NCI-H2107 (cell line): ENCODE measurements at regions not wholly inside any gene's neighbourhood (a gene's known extent, or its start where the extent isn't known, plus 50 kb on each side); places are given as distances from the start of the nearest gene placed in this dataset.

Experiments
- DNase-seq: peaks from one replicate; lab custom pipeline; 2025; lab: John Stamatoyannopoulos, UW

GRCh38 chr6:88321306-88321705, 155.2 kb upstream of the CNR1 start:
- no peak for DNase-seq

GRCh38 chr6:88311561-88311960, 145.4 kb upstream of the CNR1 start:
- DNase-seq = no peak

GRCh38 chr6:88304520-88304919, 138.4 kb upstream of the CNR1 start:
- DNase-seq = no peak

GRCh38 chr6:88302769-88303225, 136.7 kb upstream of the CNR1 start:
- no peak for DNase-seq

- no peak for DNase-seq
These were observed 136.0 kb upstream of the CNR1 start for GRCh38 chr6:88301888-88302768.

GRCh38 chr6:88301256-88301655, 135.1 kb upstream of the CNR1 start:
- no peak for DNase-seq

- DNase-seq = no peak
These were observed 132.1 kb upstream of the CNR1 start for GRCh38 chr6:88298066-88298845.

GRCh38 chr6:88296694-88297093, 130.5 kb upstream of the CNR1 start:
- no peak for DNase-seq

- DNase-seq = no peak
These were observed 129.5 kb upstream of the CNR1 start for GRCh38 chr6:88295663-88296062.

- no peak for DNase-seq
These were observed 128.6 kb upstream of the CNR1 start for GRCh38 chr6:88294702-88295101.

- DNase-seq = no peak
These were observed 124.3 kb upstream of the CNR1 start for GRCh38 chr6:88290411-88290810.

GRCh38 chr6:88287696-88288095, 121.5 kb upstream of the CNR1 start:
- DNase-seq = no peak

- no peak for DNase-seq
These were observed 110.2 kb upstream of the CNR1 start for GRCh38 chr6:88276331-88276730.

GRCh38 chr6:88268508-88268907, 102.4 kb upstream of the CNR1 start:
- DNase-seq = no peak

- no peak for DNase-seq
These were observed 100.0 kb upstream of the CNR1 start for GRCh38 chr6:88266126-88266525.

- DNase-seq = no peak
These were observed 97.4 kb upstream of the CNR1 start for GRCh38 chr6:88263591-88263990.

GRCh38 chr6:88262332-88262731, 96.2 kb upstream of the CNR1 start:
- no peak for DNase-seq

GRCh38 chr6:88251301-88251700, 85.2 kb upstream of the CNR1 start:
- no peak for DNase-seq

- no peak for DNase-seq
These were observed 82.7 kb upstream of the CNR1 start for GRCh38 chr6:88248709-88249321.

- DNase-seq = no peak
These were observed 80.5 kb upstream of the CNR1 start for GRCh38 chr6:88246654-88247053.

- DNase-seq = no peak
These were observed 78.6 kb upstream of the CNR1 start for GRCh38 chr6:88244721-88245120.

- DNase-seq = no peak
These were observed 72.8 kb upstream of the CNR1 start for GRCh38 chr6:88238901-88239300.

- DNase-seq = no peak
These were observed 71.9 kb upstream of the CNR1 start for GRCh38 chr6:88238065-88238464.
